ENCODE measurements at regions not wholly inside any gene's neighbourhood (a gene's known extent, or its start where the extent isn't known, plus 50 kb on each side); places are given as distances from the start of the nearest gene placed in this dataset.

GRCh38 chr2:60095202-60095815, 458.1 kb downstream of the BCL11A start:
- TF ChIP-seq, protein P1, sequence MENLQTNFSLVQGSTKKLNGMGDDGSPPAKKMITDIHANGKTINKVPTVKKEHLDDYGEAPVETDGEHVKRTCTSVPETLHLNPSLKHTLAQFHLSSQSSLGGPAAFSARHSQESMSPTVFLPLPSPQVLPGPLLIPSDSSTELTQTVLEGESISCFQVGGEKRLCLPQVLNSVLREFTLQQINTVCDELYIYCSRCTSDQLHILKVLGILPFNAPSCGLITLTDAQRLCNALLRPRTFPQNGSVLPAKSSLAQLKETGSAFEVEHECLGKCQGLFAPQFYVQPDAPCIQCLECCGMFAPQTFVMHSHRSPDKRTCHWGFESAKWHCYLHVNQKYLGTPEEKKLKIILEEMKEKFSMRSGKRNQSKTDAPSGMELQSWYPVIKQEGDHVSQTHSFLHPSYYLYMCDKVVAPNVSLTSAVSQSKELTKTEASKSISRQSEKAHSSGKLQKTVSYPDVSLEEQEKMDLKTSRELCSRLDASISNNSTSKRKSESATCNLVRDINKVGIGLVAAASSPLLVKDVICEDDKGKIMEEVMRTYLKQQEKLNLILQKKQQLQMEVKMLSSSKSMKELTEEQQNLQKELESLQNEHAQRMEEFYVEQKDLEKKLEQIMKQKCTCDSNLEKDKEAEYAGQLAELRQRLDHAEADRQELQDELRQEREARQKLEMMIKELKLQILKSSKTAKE (IDR thresholded peaks at IDR 0.05; ENCODE audit: low read depth, poor library complexity, severe bottlenecking), result no peak
- no peak for TF ChIP-seq IRF4 (IDR thresholded peaks at IDR 0.05; ENCODE audit: low read depth, low read length)
- TF ChIP-seq NRF1 (conservative IDR thresholded peaks at IDR 0.05; ENCODE audit: low read depth, low read length), result no peak
- no peak for TF ChIP-seq PAX8 (IDR thresholded peaks at IDR 0.05)
- TF ChIP-seq JUND (IDR thresholded peaks at IDR 0.05; ENCODE audit: low read depth, low read length), result no peak
- TF ChIP-seq WRNIP1 (IDR thresholded peaks at IDR 0.05; ENCODE audit: borderline replicate concordance, low read depth, low read length), result no peak
- TF ChIP-seq CTCF (IDR thresholded peaks at IDR 0.05 in 2 of 3, conservative IDR thresholded peaks at IDR 0.05 in 1 of 3; ENCODE audit: control insufficient read depth in 2 of 3, extremely low read depth in 1 of 3, insufficient read depth in 1 of 3, low read depth in 3 of 3, low read length in 3 of 3), result no peak

Data from GM12878 (cell line).